ENCODE measurements at regions not wholly inside any gene's neighbourhood (a gene's known extent, or its start where the extent isn't known, plus 50 kb on each side); places are given as distances from the start of the nearest gene placed in this dataset.

- 100% methylated on average over 1 of the region's 4 CpGs; no CpG with 5 or more reads in 1 of the 2 experiments for WGBS, 2 experiments (ENCODE audit: insufficient coverage in 2 of 2)
- H3K4me3 ChIP-seq (ENCODE audit: extremely low read depth, insufficient read depth, low read length, poor library complexity, severe bottlenecking) = no peak overlapping the region
- H3K4me1 ChIP-seq (ENCODE audit: control insufficient read depth, insufficient read depth, low read length, poor library complexity, severe bottlenecking) = peaks cover 5% of the 10 kb centered on the region
- no peaks in the 10 kb centered on the region for H3K9me3 ChIP-seq (ENCODE audit: control insufficient read depth, low read length)
- H3K36me3 ChIP-seq (ENCODE audit: control insufficient read depth, insufficient read depth, low read length) = no peaks in the 10 kb centered on the region
- H3K27ac ChIP-seq (ENCODE audit: low read depth, low read length, severe bottlenecking) = no peak overlapping the region
Observed at GRCh38 chr18:54769526-54770464, 58.5 kb upstream of the RAB27B start.

GRCh38 chr18:54772056-54772455 lies 56.2 kb upstream of the RAB27B start:
- Histone ChIP-seq H3K9me3 (ENCODE audit: control insufficient read depth, low read length) (no peaks in the 10 kb centered on the region), H3K4me3 (ENCODE audit: extremely low read depth, insufficient read depth, low read length, poor library complexity, severe bottlenecking) (no peak overlapping the region), H3K4me1 (ENCODE audit: control insufficient read depth, insufficient read depth, low read length, poor library complexity, severe bottlenecking) (peaks cover 25% of the 10 kb centered on the region), H3K27ac (ENCODE audit: low read depth, low read length, severe bottlenecking) (no peak overlapping the region), H3K36me3 (ENCODE audit: control insufficient read depth, insufficient read depth, low read length) (no peaks in the 10 kb centered on the region)
- no CpG with 5 or more reads among the region's 1 CpG for WGBS, 2 experiments (ENCODE audit: insufficient coverage in 2 of 2)

GRCh38 chr18:54774423-54774822 lies 53.9 kb upstream of the RAB27B start:
- Histone ChIP-seq H3K9me3 (ENCODE audit: control insufficient read depth, low read length) (no peaks in the 10 kb centered on the region), H3K27ac (ENCODE audit: low read depth, low read length, severe bottlenecking) (no peak overlapping the region), H3K36me3 (ENCODE audit: control insufficient read depth, insufficient read depth, low read length) (no peaks in the 10 kb centered on the region), H3K4me3 (ENCODE audit: extremely low read depth, insufficient read depth, low read length, poor library complexity, severe bottlenecking) (no peak overlapping the region), H3K4me1 (ENCODE audit: control insufficient read depth, insufficient read depth, low read length, poor library complexity, severe bottlenecking) (peaks cover 33% of the 10 kb centered on the region)

- H3K4me3 ChIP-seq (ENCODE audit: extremely low read depth, insufficient read depth, low read length, poor library complexity, severe bottlenecking) = no peak overlapping the region
- H3K4me1 ChIP-seq (ENCODE audit: control insufficient read depth, insufficient read depth, low read length, poor library complexity, severe bottlenecking) = peaks cover 33% of the 10 kb centered on the region
- H3K9me3 ChIP-seq (ENCODE audit: control insufficient read depth, low read length) = no peaks in the 10 kb centered on the region
- no peaks in the 10 kb centered on the region for H3K36me3 ChIP-seq (ENCODE audit: control insufficient read depth, insufficient read depth, low read length)
- peak overlapping the region; percentile 94 for H3K27ac ChIP-seq (ENCODE audit: low read depth, low read length, severe bottlenecking)
- 93 to 94% methylated on average over 4 to 6 of the region's 6 CpGs for WGBS, 2 experiments (ENCODE audit: insufficient coverage in 2 of 2)
Observed at GRCh38 chr18:54774981-54775665, 53.2 kb upstream of the RAB27B start.

GRCh38 chr18:54775686-54776085 lies 52.6 kb upstream of the RAB27B start:
- Histone ChIP-seq H3K36me3 (ENCODE audit: control insufficient read depth, insufficient read depth, low read length) (no peaks in the 10 kb centered on the region), H3K4me1 (ENCODE audit: control insufficient read depth, insufficient read depth, low read length, poor library complexity, severe bottlenecking) (peaks cover 33% of the 10 kb centered on the region), H3K9me3 (ENCODE audit: control insufficient read depth, low read length) (no peaks in the 10 kb centered on the region), H3K4me3 (ENCODE audit: extremely low read depth, insufficient read depth, low read length, poor library complexity, severe bottlenecking) (no peak overlapping the region), H3K27ac (ENCODE audit: low read depth, low read length, severe bottlenecking) (peak overlapping the region; percentile 94)
- WGBS, 2 experiments (ENCODE audit: insufficient coverage in 2 of 2) = 100% methylated on average over 1 of the region's 3 CpGs

- H3K27ac ChIP-seq (ENCODE audit: low read depth, low read length, severe bottlenecking) = peak overlapping the region; percentile 94
- 90 to 91% methylated on average over 6 to 7 of the region's 8 CpGs for WGBS, 2 experiments (ENCODE audit: insufficient coverage in 2 of 2)
Observed at GRCh38 chr18:54776282-54776977, 51.8 kb upstream of the RAB27B start.

GRCh38 chr18:54777118-54777791 lies 51.0 kb upstream of the RAB27B start:
- 93 to 100% methylated on average over 1 of the region's 1 CpG for WGBS, 2 experiments (ENCODE audit: insufficient coverage in 2 of 2)
- Histone ChIP-seq H3K9me3 (ENCODE audit: control insufficient read depth, low read length) (no peaks in the 10 kb centered on the region), H3K27ac (ENCODE audit: low read depth, low read length, severe bottlenecking) (no peak overlapping the region), H3K36me3 (ENCODE audit: control insufficient read depth, insufficient read depth, low read length) (no peaks in the 10 kb centered on the region), H3K4me1 (ENCODE audit: control insufficient read depth, insufficient read depth, low read length, poor library complexity, severe bottlenecking) (peaks cover 33% of the 10 kb centered on the region), H3K4me3 (ENCODE audit: extremely low read depth, insufficient read depth, low read length, poor library complexity, severe bottlenecking) (no peak overlapping the region)

More at GRCh38 chr18:54776282-54776977, 51.8 kb upstream of the RAB27B start:
- Histone ChIP-seq H3K4me3 (ENCODE audit: extremely low read depth, insufficient read depth, low read length, poor library complexity, severe bottlenecking) (no peak overlapping the region), H3K4me1 (ENCODE audit: control insufficient read depth, insufficient read depth, low read length, poor library complexity, severe bottlenecking) (peaks cover 33% of the 10 kb centered on the region), H3K36me3 (ENCODE audit: control insufficient read depth, insufficient read depth, low read length) (no peaks in the 10 kb centered on the region), H3K9me3 (ENCODE audit: control insufficient read depth, low read length) (no peaks in the 10 kb centered on the region)

- Histone ChIP-seq H3K27ac (ENCODE audit: low read depth, low read length, severe bottlenecking) (no peak overlapping the region), H3K4me1 (ENCODE audit: control insufficient read depth, insufficient read depth, low read length, poor library complexity, severe bottlenecking) (peaks cover 33% of the 10 kb centered on the region), H3K4me3 (ENCODE audit: extremely low read depth, insufficient read depth, low read length, poor library complexity, severe bottlenecking) (no peak overlapping the region), H3K36me3 (ENCODE audit: control insufficient read depth, insufficient read depth, low read length) (no peaks in the 10 kb centered on the region), H3K9me3 (ENCODE audit: control insufficient read depth, low read length) (no peaks in the 10 kb centered on the region)
- 90 to 95% methylated on average over 3 of the region's 4 CpGs for WGBS, 2 experiments (ENCODE audit: insufficient coverage in 2 of 2)
Observed at GRCh38 chr18:54777989-54778388, 50.3 kb upstream of the RAB27B start.

All from mesodermal cell (in vitro differentiated cells).